ENCODE measurements at regions not wholly inside any gene's neighbourhood (a gene's known extent, or its start where the extent isn't known, plus 50 kb on each side); places are given as distances from the start of the nearest gene placed in this dataset.

GRCh38 chr9:88810826-88811225 is 180.4 kb upstream of the S1PR3 start:
- Histone ChIP-seq H3K4me3 (ENCODE audit: low read length in 2 of 2) (no peak overlapping the region), H3K14ac (ENCODE audit: low read length) (no peak overlapping the region), H2AK5ac (ENCODE audit: low read depth, low read length) (no peak overlapping the region), H4K8ac (ENCODE audit: low read depth, low read length) (no peak overlapping the region), H2AFZ (ENCODE audit: low read length) (no peak overlapping the region), H2BK12ac (ENCODE audit: low read length) (no peak overlapping the region), H3K4me2 (ENCODE audit: insufficient read depth, low read length, poor library complexity, severe bottlenecking) (no peak overlapping the region), H3K27ac (replicated peaks; ENCODE audit: low read length) (no peak overlapping the region), H3K27me3 (ENCODE audit: control insufficient read depth in 3 of 3, insufficient read depth in 3 of 3, low read depth in 1 of 3, low read length in 3 of 3) (no peaks in the 10 kb centered on the region), H3K79me1 (ENCODE audit: low read depth, low read length) (no peaks in the 10 kb centered on the region), H3K4ac (ENCODE audit: low read length) (no peak overlapping the region), H3K9me3 (replicated peaks in 1 of 2; ENCODE audit: control insufficient read depth in 2 of 2, insufficient read depth in 1 of 2, low read depth in 1 of 2, low read length in 2 of 2) (peaks cover 0 to 2% of the 10 kb centered on the region in 2 donors), H4K91ac (ENCODE audit: low read depth, low read length, poor library complexity) (no peak overlapping the region), H3K9ac (ENCODE audit: low read depth, low read length, poor library complexity) (no peak overlapping the region), H2BK15ac (ENCODE audit: low read length) (no peak overlapping the region), H2BK120ac (ENCODE audit: low read depth, low read length) (no peak overlapping the region), H3K18ac (ENCODE audit: low read length) (no peak overlapping the region), H3K36me3 (replicated peaks in 1 of 2; ENCODE audit: control insufficient read depth in 2 of 2, insufficient read depth in 2 of 2, low read length in 2 of 2) (no peaks in the 10 kb centered on the region), H3K4me1 (ENCODE audit: control insufficient read depth in 2 of 2, insufficient read depth in 1 of 2, low read depth in 1 of 2, low read length in 2 of 2) (peaks cover 0 to 5% of the 10 kb centered on the region in 2 donors), H3K23ac (ENCODE audit: low read depth, low read length, poor library complexity) (no peak overlapping the region), H2BK5ac (ENCODE audit: low read length) (no peak overlapping the region)
- no peak for DNase-seq (ENCODE audit: low spot score)
- WGBS, 2 donors (ENCODE audit: extremely low coverage in 2 of 2, insufficient read length in 2 of 2, insufficient replicate concordance in 1 of 2), result no CpG with 5 or more reads among the region's 2 CpGs

- H3K4me2 ChIP-seq (ENCODE audit: insufficient read depth, low read length, poor library complexity, severe bottlenecking), result no peak overlapping the region
- no peak overlapping the region for H3K9ac ChIP-seq (ENCODE audit: low read depth, low read length, poor library complexity)
- H3K36me3 ChIP-seq (replicated peaks in 1 of 2; ENCODE audit: control insufficient read depth in 2 of 2, insufficient read depth in 2 of 2, low read length in 2 of 2), result no peaks in the 10 kb centered on the region
- peak overlapping the region; percentile 49 for H3K18ac ChIP-seq (ENCODE audit: low read length)
- no CpG with 5 or more reads among the region's 7 CpGs for WGBS, 2 donors (ENCODE audit: extremely low coverage in 2 of 2, insufficient read length in 2 of 2, insufficient replicate concordance in 1 of 2)
- H3K4me1 ChIP-seq (ENCODE audit: control insufficient read depth in 2 of 2, insufficient read depth in 1 of 2, low read depth in 1 of 2, low read length in 2 of 2), result peaks cover 0 to 5% of the 10 kb centered on the region in 2 donors
- no peak overlapping the region for H2BK15ac ChIP-seq (ENCODE audit: low read length)
- H3K14ac ChIP-seq (ENCODE audit: low read length), result no peak overlapping the region
- H3K4me3 ChIP-seq (ENCODE audit: low read length in 2 of 2), result no peak overlapping the region
- no peak overlapping the region for H2AK5ac ChIP-seq (ENCODE audit: low read depth, low read length)
- no peak overlapping the region for H3K4ac ChIP-seq (ENCODE audit: low read length)
- H4K91ac ChIP-seq (ENCODE audit: low read depth, low read length, poor library complexity), result no peak overlapping the region
- no peak overlapping the region for H2BK120ac ChIP-seq (ENCODE audit: low read depth, low read length)
- no peak overlapping the region for H2AFZ ChIP-seq (ENCODE audit: low read length)
- H2BK12ac ChIP-seq (ENCODE audit: low read length), result no peak overlapping the region
- no peak overlapping the region for H3K23ac ChIP-seq (ENCODE audit: low read depth, low read length, poor library complexity)
- no peak overlapping the region for H3K27ac ChIP-seq (replicated peaks; ENCODE audit: low read length)
- no peak overlapping the region for H4K8ac ChIP-seq (ENCODE audit: low read depth, low read length)
- no peak for DNase-seq (ENCODE audit: low spot score)
- no peaks in the 10 kb centered on the region for H3K79me1 ChIP-seq (ENCODE audit: low read depth, low read length)
- H2BK5ac ChIP-seq (ENCODE audit: low read length), result no peak overlapping the region
- H3K27me3 ChIP-seq (ENCODE audit: control insufficient read depth in 3 of 3, insufficient read depth in 3 of 3, low read depth in 1 of 3, low read length in 3 of 3), result no peaks in the 10 kb centered on the region
- peaks cover 2 to 3% of the 10 kb centered on the region in 2 donors for H3K9me3 ChIP-seq (replicated peaks in 1 of 2; ENCODE audit: control insufficient read depth in 2 of 2, insufficient read depth in 1 of 2, low read depth in 1 of 2, low read length in 2 of 2)
Observed at GRCh38 chr9:88811511-88811910, 179.8 kb upstream of the S1PR3 start.

- Histone ChIP-seq H2BK12ac (ENCODE audit: low read length) (no peak overlapping the region), H4K8ac (ENCODE audit: low read depth, low read length) (no peak overlapping the region), H3K23ac (ENCODE audit: low read depth, low read length, poor library complexity) (peak overlapping the region; percentile 8), H3K79me1 (ENCODE audit: low read depth, low read length) (no peaks in the 10 kb centered on the region), H3K27me3 (ENCODE audit: control insufficient read depth in 3 of 3, insufficient read depth in 3 of 3, low read depth in 1 of 3, low read length in 3 of 3) (no peaks in the 10 kb centered on the region), H2BK15ac (ENCODE audit: low read length) (peak overlapping the region; percentile 50), H2BK120ac (ENCODE audit: low read depth, low read length) (no peak overlapping the region), H3K9ac (ENCODE audit: low read depth, low read length, poor library complexity) (no peak overlapping the region), H2BK5ac (ENCODE audit: low read length) (peak overlapping the region; percentile 35), H3K4ac (ENCODE audit: low read length) (no peak overlapping the region), H2AFZ (ENCODE audit: low read length) (no peak overlapping the region), H3K4me2 (ENCODE audit: insufficient read depth, low read length, poor library complexity, severe bottlenecking) (no peak overlapping the region), H2AK5ac (ENCODE audit: low read depth, low read length) (peak overlapping the region; percentile 33), H3K9me3 (replicated peaks in 1 of 2; ENCODE audit: control insufficient read depth in 2 of 2, insufficient read depth in 1 of 2, low read depth in 1 of 2, low read length in 2 of 2) (peaks cover 3% of the 10 kb centered on the region in 2 donors), H4K91ac (ENCODE audit: low read depth, low read length, poor library complexity) (no peak overlapping the region), H3K14ac (ENCODE audit: low read length) (no peak overlapping the region), H3K4me3 (ENCODE audit: low read length in 2 of 2) (no peak overlapping the region), H3K27ac (replicated peaks; ENCODE audit: low read length) (no peak overlapping the region), H3K4me1 (ENCODE audit: control insufficient read depth in 2 of 2, insufficient read depth in 1 of 2, low read depth in 1 of 2, low read length in 2 of 2) (peaks cover 0 to 5% of the 10 kb centered on the region in 2 donors), H3K18ac (ENCODE audit: low read length) (no peak overlapping the region), H3K36me3 (replicated peaks in 1 of 2; ENCODE audit: control insufficient read depth in 2 of 2, insufficient read depth in 2 of 2, low read length in 2 of 2) (no peaks in the 10 kb centered on the region)
- DNase-seq (ENCODE audit: low spot score), result no peak
- WGBS, 2 donors (ENCODE audit: extremely low coverage in 2 of 2, insufficient read length in 2 of 2, insufficient replicate concordance in 1 of 2), result no CpG with 5 or more reads among the region's 10 CpGs
Observed at GRCh38 chr9:88812938-88813637, 178.2 kb upstream of the S1PR3 start.

GRCh38 chr9:88813638-88814209 is 177.5 kb upstream of the S1PR3 start:
- Histone ChIP-seq H2BK12ac (ENCODE audit: low read length) (no peak overlapping the region), H3K14ac (ENCODE audit: low read length) (no peak overlapping the region), H3K36me3 (replicated peaks in 1 of 2; ENCODE audit: control insufficient read depth in 2 of 2, insufficient read depth in 2 of 2, low read length in 2 of 2) (no peaks in the 10 kb centered on the region), H3K4ac (ENCODE audit: low read length) (no peak overlapping the region), H2BK5ac (ENCODE audit: low read length) (no peak overlapping the region), H3K4me3 (ENCODE audit: low read length in 2 of 2) (no peak overlapping the region), H3K23ac (ENCODE audit: low read depth, low read length, poor library complexity) (no peak overlapping the region), H3K27ac (replicated peaks; ENCODE audit: low read length) (no peak overlapping the region), H2AFZ (ENCODE audit: low read length) (no peak overlapping the region), H3K9ac (ENCODE audit: low read depth, low read length, poor library complexity) (no peak overlapping the region), H3K79me1 (ENCODE audit: low read depth, low read length) (no peaks in the 10 kb centered on the region), H4K91ac (ENCODE audit: low read depth, low read length, poor library complexity) (no peak overlapping the region), H3K4me1 (ENCODE audit: control insufficient read depth in 2 of 2, insufficient read depth in 1 of 2, low read depth in 1 of 2, low read length in 2 of 2) (peaks cover 3 to 9% of the 10 kb centered on the region in 2 donors), H2BK15ac (ENCODE audit: low read length) (no peak overlapping the region), H3K9me3 (replicated peaks in 1 of 2; ENCODE audit: control insufficient read depth in 2 of 2, insufficient read depth in 1 of 2, low read depth in 1 of 2, low read length in 2 of 2) (peaks cover 3% of the 10 kb centered on the region in 2 donors), H3K18ac (ENCODE audit: low read length) (no peak overlapping the region), H2BK120ac (ENCODE audit: low read depth, low read length) (no peak overlapping the region), H3K4me2 (ENCODE audit: insufficient read depth, low read length, poor library complexity, severe bottlenecking) (no peak overlapping the region), H2AK5ac (ENCODE audit: low read depth, low read length) (peak overlapping the region; percentile 33), H4K8ac (ENCODE audit: low read depth, low read length) (no peak overlapping the region), H3K27me3 (ENCODE audit: control insufficient read depth in 3 of 3, insufficient read depth in 3 of 3, low read depth in 1 of 3, low read length in 3 of 3) (no peaks in the 10 kb centered on the region)
- DNase-seq (ENCODE audit: low spot score), result no peak
- no CpG with 5 or more reads among the region's 8 CpGs for WGBS, 2 donors (ENCODE audit: extremely low coverage in 2 of 2, insufficient read length in 2 of 2, insufficient replicate concordance in 1 of 2)
